Fibroblast of pulmonary artery (primary cell): ENCODE measurements at regions not wholly inside any gene's neighbourhood (a gene's known extent, or its start where the extent isn't known, plus 50 kb on each side); places are given as distances from the start of the nearest gene placed in this dataset.

ENCODE experiments used
- DNase-seq: peaks from one replicate; pipeline ENCODE4 v3.0.0-alpha.2; 2010; ENCODE audit warnings: low read depth
- H3K4me3 ChIP-seq: replicated peaks from 2 replicates; pipeline ENCODE4 v1.5.1; 2011; ENCODE audit warnings: low read depth, mild to moderate bottlenecking, control low read depth, low read length, moderate library complexity
- TF ChIP-seq, protein P1 (sequence below): IDR thresholded peaks from 2 replicates; pipeline ENCODE4 v1.5.1; 2011; ENCODE audit warnings: mild to moderate bottlenecking, control low read depth, low read length, inconsistent platforms; ENCODE audit errors: missing control alignments

DNA sequence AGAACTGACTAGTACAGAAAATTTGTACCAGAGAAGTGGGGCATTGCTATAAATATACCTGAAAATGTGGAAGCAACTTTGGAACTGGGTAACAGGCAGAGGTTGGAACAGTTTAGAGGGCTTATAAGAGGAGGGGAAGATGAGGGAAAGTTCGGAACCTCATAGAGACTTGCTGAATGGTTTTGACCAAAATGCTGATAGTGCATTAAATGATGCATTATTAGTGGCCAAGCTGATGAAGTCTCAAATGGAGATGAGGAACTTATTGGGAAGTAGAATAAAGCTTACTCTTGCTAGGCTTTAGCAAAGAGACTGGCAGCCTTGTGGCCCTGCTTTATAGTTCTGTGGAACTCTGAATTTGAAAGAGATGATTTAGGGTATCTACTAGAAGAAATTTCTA lies 189.8 kb downstream of the FGF10 start:
- no peak overlapping the region for H3K4me3 ChIP-seq
- TF ChIP-seq, protein P1, sequence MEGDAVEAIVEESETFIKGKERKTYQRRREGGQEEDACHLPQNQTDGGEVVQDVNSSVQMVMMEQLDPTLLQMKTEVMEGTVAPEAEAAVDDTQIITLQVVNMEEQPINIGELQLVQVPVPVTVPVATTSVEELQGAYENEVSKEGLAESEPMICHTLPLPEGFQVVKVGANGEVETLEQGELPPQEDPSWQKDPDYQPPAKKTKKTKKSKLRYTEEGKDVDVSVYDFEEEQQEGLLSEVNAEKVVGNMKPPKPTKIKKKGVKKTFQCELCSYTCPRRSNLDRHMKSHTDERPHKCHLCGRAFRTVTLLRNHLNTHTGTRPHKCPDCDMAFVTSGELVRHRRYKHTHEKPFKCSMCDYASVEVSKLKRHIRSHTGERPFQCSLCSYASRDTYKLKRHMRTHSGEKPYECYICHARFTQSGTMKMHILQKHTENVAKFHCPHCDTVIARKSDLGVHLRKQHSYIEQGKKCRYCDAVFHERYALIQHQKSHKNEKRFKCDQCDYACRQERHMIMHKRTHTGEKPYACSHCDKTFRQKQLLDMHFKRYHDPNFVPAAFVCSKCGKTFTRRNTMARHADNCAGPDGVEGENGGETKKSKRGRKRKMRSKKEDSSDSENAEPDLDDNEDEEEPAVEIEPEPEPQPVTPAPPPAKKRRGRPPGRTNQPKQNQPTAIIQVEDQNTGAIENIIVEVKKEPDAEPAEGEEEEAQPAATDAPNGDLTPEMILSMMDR: no peak
- no peak for DNase-seq

DNA sequence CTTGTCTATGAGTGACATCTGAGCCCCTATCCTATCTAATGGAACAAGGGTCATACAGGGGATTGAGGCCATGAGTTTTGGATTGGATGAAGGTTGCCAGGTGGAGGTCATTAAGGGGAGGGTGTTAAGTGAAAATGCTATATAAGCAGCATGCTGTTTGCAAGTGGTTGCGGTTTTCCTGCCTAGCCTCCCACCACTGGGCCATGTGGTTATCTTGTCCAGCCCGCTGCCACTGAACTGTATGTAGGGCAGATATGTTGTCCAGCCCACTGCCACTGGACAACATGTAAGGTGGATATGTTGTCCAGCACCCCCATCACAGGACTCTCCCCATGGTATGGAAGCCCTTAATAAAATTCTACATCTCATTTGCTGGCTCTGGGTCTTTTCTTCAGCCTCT lies 200.0 kb downstream of the FGF10 start:
- DNase-seq: no peak
- TF ChIP-seq, protein P1: no peak
- H3K4me3 ChIP-seq: no peak overlapping the region

DNA sequence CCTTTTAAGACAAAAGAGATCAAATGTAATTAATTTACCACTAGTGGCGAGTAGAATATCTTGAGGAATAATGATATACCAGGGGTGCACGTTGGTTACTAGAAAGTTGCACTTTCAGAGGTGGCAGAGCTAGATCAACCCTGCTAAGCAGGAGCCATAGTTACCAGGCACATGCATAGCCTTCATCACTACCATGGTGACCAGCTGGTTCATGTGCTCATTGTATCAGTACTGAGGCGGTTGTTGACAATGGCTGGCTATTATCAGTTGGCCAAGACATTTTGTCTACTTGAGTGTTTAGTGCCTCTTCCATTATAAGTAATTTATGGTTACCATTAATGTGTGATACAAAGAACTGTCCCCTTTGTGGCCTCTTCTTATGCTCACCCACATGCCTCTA lies 201.2 kb downstream of the FGF10 start:
- DNase-seq: no peak
- TF ChIP-seq, protein P1: no peak
- H3K4me3 ChIP-seq: no peak overlapping the region

DNA sequence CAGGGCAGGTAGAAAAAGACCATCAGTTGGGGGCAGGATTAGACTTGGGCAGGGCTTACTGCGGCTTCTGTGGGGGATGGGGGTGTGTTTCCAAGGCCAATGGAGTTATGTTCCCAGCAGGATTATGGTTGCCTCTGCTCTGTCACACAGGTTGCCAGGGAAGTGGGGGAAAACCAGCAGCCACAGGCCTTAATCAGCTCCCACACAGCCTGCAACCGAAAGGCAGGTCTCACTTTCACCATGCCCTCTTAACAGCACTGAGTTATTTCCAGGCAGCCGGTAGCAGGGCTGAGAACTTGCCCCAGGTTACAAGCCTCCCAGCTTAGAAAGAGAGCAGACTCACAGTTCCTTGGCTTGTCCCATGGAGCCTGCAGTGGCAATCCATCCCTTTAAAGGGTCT lies 205.5 kb downstream of the FGF10 start:
- H3K4me3 ChIP-seq: no peak overlapping the region
- TF ChIP-seq, protein P1: no peak
- no peak for DNase-seq

DNA sequence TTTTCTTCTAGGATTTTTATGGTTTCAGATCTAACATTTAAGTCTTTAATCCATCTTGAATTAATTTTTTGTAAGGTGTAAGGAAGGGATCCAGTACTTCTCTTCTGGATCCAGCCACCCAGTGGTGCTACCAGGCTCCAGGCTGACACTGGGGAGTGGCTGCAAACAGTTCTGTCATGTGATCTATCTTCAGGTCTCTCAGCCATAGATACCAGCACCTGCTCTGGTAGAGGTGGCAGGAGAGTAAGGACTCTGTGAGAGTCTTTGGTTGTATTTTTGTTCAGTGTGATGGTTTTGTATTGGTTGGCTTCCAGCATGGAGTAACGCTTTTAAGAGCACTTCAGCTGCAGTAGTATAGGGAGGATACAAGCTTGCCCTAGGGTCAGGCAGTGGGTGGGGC lies 205.9 kb downstream of the FGF10 start:
- DNase-seq: no peak
- TF ChIP-seq, protein P1: no peak
- no peak overlapping the region for H3K4me3 ChIP-seq

DNA sequence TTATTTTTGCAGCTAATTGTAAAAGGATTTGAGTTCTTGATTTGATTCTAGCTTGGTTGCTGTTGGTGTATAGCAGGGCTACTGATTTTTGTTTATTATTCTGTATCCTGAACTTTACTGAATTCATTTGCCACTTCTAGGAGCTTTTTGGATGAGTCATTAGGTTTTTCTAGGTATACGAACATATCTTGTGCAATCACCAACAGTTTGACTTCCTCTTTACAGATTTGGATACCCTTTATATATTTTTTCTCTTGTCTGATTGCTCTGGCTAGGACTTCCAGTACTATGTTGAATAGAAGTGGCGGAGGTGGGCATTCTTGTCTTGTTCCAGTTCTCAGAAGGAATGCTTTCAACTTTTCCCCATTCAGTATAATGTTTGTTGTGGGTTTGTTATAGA lies 210.8 kb downstream of the FGF10 start:
- no peak for DNase-seq

DNA sequence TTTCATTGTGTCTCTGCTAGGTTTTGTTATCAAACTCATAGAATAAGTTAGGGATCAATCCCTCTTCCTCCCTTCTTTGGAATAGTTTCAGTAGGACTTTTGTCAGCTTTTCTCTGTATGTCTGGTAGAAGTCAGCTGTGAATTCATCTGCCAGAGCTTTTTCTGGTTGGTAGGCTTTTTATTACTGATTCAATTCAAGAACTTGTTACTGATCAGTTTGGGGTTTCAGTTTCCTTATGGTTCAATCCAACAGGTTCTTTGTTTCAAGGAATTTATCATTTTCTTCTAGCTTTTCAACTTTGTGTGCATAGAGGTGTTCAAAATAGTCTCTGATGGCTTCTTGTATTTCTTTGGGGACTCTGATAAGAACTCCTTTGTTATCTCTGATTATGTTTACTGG lies 221.7 kb downstream of the FGF10 start:
- TF ChIP-seq, protein P1: no peak
- no peak overlapping the region for H3K4me3 ChIP-seq
- no peak for DNase-seq

More for the DNA sequence above, 210.8 kb downstream of the FGF10 start:
- no peak overlapping the region for H3K4me3 ChIP-seq
- TF ChIP-seq, protein P1: no peak
